GM21737 (cell line): ENCODE measurements at regions not wholly inside any gene's neighbourhood (a gene's known extent, or its start where the extent isn't known, plus 50 kb on each side); places are given as distances from the start of the nearest gene placed in this dataset.

Source experiments
- ATAC-seq: cut with Tn5 transposase; IDR thresholded peaks from one replicate; pipeline ENCODE4 v1.9.1; 2021; ENCODE audit warnings: mild to moderate bottlenecking, moderate library complexity; ENCODE audit not compliant: unreplicated experiment

DNA sequence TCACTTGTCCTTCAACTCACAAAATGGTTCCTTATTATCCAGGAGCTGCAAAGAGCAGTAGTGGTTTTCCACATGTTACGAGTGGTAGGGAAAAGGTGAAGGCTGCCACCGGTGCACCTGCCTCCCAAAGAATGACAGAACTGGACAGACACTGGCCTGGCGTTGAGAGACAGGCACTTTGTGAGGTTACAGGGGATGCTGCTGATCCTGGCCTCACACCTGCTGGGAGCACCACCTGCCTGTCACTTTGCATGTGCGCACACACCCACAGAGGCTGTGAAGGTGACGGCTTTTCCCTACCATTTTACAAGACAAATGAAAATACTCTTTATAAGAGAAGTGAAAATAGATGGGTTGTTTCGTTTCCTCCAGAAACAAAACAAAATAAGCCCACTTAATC is 175.3 kb upstream of the B3GAT1 start:
- ATAC-seq, result no peak

DNA sequence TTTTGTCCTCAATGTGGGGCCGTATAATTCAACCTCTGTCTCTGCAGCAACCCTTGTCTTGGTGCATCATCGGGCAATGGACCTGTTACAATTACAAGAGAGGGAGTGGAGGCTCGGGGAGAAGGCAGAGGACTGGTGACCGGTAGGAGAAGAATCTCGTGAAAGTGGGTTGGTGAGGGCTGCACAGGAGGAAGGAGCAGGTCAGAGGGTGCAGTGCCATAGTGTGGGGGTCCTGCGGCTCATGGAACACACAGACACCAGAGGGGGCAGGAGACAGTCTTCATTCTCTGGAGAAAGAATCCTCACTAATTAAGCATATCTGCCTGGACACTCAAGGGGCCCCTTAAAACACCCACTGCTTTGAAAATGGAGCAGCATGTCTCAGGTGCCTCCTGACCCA is 174.7 kb upstream of the B3GAT1 start:
- ATAC-seq, result no peak

DNA sequence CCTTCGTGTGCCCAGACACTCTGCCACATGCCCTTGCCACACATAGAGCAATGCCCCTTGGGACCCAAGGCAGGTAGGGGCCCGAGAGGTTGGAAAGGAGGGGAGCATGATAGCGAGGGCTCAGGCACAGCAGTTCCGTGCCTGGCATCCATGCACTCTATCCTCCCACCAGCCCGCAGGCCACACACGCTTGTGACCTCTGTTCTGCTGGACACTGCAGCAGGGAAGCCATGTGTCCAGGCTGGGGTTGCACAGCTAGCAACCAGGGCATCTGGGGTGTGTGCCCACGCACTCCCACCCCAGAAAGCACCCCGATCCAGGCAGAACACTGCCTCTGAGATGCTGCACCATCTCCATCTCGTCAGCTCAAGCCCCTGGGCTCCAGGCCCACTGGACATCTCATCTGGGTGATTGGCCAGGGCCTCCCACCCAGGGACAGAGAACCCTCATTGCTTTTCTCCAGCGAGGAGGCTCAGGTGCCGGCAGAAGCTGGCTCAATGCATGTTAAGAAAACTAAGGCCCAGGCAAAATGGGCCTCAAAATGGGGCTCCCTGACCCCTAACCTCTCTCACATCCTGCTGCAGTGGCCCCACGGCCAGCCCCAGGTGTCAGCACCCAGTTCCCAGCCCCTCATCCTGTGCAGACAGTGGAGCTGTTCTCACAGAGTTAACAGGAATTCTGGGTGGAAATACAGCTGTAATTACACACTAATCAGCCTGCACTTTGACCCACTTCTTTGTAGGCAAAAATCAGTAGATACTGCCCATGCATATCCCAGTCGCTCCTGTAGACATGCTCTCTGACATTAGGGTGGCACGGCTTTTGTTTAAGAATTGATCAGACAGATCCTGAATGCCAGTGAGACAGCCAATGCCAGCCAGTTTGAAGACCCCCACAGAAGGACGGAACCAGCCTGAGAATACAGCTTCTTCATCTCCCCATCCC is 173.9 kb upstream of the B3GAT1 start:
- ATAC-seq, result no peak

DNA sequence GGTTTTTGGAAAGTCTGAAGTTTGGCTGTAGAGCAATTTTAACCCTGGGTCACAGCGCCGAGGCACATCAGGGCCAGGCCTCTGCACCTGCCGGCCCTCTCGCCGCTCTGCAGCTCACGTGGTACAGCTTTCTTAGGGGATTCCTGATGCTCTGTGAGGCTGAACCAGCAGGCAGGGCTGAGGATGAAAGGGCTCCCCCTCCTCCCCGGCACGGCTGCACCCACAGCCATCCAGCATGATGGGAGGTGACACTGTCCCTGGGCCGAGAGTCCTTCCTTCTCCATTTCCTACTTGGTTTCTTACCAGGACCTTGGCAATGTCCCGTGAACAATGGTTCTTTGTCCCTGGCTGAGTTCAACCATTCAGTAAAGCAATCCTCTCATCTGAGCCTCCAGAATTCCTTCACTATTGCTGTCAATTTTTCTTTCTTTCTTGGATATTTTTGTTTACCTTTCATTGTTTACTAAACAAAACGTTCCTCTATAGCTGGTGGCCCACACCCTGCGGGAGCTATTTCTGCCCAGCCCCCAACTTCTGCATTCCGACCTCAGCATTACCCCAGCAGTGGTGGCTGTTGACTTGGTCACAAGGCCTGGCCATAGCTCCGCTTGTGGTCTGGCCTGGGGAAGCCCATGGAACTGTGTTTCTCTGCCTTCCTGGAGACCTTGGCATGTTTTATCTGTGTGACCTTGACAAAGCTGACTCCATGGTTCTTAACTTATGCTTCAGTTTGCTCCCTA is 172.8 kb upstream of the B3GAT1 start:
- no peak for ATAC-seq

DNA sequence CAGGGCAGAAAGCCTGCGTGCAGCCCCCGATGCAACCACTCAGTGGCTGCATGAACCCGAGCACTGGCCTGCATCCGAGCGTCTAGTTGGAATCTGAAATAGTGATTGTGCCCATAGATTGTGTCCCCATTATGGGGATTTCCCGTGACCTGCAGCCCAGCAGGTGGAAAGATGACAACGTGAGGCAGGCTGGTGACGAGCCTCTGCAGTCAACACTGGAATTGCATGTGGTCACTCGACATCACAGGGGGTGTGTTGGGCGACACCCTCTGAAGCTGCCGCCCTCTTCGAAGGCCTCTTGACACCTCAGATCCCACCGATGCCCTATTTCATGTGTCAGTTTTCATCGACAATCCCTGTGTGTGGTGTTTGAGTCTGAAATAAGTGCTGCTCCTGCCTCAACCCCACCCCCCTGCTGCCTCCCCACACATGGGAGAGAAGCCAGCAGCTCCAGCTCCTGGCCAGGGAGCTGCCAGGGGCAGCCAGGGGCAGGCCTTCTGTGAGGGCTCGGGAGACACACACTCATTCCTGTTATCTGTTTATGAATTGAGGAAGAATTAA is 172.0 kb upstream of the B3GAT1 start:
- ATAC-seq, result no peak

DNA sequence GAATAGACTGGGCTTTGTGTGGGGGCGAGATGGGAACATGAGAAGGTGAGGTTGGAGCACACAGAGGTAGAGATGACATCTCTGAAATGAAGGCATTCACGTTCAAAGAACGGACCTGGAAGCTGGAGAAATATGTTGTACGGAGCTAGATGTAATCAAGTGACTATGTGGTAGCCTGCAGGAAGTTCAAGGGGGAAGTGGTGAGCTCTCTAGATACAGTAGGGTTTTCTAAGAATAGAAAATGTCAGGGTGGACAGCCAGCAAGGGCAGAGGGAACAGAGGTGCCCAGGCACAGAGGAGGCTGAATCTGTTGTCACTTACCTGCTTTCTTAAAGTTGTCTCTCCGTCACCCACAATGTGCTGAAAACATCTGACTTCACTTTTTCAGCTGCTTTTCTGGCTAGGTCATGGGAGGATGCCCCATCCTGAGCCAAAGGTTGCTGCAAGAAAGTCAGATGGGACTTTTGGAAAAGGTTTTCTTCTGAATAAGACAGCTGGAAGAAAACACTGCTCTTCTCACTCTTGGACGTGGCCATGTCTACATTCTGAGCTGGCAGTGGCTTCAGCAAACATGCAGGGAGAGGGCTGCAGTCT is 171.5 kb upstream of the B3GAT1 start:
- ATAC-seq, result no peak

DNA sequence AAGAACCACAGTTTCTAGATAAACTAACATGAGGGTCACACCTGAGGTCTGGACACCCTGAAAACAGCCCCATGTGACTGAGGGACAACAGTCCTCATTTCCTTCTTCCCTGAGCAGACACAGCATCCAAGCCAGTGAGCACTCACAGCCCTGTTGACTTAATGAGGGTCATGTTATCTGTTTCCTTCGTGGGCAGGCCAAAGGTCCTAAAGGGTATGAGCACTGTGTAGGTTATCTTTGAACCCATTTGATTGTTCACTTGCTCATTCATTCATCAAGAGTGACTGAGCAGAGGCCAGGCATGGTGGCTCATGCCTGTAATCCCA is 170.7 kb upstream of the B3GAT1 start:
- ATAC-seq, result no peak

DNA sequence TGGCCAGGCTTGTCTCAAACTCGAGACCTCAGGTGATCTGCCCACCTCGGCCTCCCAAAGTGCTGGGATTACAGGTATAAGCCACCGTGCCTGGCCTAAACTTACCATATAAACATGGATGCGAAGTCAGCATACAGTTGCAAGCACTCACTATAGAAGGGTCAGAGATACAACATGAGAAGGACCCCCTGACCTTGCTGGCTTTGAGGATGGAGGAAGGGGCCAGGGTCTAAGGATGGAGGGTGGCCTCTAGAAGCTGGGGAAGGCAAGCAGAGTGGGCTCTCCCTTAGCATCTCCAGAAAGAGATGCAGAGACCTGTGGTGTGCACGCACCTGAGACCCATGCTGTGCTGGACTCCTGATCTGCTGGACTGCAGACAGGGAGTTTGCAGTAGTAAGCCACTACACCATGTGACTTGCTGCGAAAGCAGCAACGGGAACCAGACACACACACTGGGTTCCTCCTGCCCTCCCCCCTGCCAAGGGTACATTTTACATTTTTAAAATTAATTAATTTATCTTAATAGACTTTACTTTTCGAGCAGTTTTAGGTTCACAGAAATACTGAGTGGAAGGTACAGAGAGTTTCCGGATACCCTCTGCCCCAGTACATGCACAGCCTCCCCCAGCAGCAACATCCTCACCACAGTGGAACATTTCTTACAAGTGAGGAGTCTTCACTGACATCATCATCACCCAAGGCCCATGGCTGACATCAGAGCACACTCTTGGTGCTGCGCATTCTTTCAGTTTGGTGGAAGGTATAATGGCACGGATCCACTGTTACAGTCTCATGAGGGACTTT is 170.1 kb upstream of the B3GAT1 start:
- ATAC-seq, result no peak

DNA sequence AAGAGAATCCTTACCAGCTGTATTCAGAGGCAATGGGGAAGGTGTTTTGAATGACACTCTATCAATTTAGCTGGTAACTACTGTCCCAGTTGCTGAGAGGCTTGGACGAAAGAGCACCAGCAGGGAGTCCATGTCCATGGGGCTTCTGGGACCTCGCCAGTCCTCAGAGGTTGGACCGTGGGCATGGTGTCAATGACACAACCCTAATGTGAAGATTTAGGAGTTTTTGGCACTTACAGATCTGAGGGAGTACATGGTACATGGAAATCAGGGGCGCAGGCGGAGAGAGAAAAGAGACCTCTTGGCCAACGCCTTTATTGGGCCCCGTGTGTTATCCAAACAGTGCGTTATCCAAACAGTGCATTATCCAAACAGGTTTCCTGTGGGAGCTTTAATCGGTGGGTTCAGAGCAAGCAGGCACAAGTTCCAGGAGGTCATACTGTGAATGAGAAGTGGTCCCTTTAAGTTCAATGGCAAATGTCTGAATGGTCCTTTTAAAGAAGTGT is 169.1 kb upstream of the B3GAT1 start:
- no peak for ATAC-seq

DNA sequence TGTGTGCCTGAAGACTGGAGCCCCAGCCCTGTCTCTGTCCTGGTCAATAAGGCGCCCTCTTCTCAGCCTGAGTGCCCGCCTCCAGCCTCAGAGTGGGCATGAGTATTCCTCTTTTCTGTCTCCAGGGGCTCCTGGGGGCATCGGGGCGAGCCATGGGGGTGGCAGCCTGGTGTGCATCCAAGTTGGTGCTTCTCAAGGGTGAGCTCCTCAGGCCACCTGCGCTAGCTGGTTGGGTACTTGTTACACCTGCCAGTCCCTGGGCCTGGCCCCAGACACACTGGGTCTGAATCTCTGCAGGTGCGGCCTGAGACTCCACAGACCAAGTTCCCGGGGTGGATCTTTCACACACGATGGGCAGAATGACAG is 168.6 kb upstream of the B3GAT1 start:
- no peak for ATAC-seq

DNA sequence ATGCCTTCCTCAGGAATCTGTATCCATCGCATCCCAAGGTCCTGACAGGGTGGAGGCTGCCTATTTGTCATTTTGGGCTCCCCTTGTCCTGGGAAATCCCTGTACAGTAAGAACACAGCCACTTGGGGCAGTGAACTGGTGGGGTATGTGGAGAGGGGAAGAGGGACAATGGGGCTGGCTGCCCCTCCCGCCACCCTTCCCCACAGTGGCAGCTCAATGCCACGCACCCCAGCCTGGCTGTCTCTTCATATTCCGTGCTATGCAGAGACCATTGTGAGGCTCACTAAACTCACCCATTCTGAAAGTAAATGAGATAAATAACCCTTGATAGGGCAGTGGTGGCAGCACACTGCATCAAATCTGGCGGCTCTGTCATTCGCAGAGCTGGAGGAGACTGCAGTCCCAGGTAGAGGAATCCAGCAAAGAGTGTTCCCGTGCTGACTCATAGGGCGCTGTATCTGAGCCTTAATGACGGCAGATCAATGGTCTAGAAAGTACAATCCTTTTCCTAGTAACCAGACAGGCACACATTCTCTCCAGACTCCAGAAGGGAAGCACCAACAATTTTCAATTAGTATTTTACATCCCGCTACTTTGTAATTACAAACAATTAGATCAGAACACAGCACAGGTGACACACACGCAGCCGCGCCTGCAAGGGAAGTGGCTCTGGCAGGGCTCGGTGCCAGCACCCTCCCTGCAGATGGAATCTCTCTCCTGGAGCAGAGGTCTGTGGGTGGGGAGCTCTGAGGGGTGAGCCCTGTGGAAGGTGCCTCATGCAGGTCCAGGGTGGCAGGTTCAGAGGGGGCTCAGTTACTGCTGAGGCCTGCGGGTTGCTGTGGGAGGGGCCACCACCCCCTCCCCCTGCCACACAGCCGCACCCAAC is 167.9 kb upstream of the B3GAT1 start:
- ATAC-seq, result no peak

DNA sequence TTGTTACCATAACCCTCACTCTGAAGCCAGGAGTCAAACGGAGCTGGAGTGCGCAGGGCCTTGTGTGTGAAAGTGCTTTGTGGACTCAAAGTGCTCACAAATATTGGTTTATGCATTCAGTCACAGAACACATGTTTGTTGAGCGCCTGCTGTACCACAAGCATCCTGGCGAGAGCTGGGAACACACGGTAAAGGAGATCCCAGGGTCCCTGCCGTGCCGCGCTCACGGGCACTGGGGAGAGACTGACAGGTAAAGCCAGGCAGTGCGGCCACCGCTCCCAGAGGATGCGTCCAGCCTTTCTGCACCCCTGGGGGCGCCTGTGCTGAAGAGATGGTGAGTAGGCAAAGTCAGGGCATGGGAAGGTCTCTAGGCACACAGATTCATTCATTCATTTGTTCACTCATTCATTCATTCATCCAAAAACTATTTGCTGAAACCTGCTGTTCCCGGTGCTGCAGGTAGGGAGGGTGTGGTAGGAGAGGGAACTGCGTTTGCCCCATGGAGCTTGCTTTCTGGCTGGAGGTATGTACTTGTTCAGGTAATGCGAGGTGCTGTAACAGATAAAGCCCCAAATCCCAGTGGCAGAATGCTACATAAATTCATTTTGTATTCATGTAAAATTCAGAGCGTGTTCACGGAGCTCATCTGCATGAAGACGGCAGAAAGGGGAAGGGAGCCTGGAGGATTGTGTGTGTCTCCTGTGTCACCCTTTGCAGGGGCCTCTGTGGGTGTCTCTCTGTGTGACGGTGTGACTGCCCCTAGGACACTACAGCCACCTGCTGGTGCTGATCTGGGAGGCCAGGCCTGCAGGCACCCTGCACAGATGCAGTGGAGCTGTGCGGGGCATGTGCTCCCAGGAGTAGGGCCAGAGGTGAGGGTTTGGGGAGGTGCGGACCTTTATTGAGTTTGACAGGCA is 167.0 kb upstream of the B3GAT1 start:
- ATAC-seq, result no peak

DNA sequence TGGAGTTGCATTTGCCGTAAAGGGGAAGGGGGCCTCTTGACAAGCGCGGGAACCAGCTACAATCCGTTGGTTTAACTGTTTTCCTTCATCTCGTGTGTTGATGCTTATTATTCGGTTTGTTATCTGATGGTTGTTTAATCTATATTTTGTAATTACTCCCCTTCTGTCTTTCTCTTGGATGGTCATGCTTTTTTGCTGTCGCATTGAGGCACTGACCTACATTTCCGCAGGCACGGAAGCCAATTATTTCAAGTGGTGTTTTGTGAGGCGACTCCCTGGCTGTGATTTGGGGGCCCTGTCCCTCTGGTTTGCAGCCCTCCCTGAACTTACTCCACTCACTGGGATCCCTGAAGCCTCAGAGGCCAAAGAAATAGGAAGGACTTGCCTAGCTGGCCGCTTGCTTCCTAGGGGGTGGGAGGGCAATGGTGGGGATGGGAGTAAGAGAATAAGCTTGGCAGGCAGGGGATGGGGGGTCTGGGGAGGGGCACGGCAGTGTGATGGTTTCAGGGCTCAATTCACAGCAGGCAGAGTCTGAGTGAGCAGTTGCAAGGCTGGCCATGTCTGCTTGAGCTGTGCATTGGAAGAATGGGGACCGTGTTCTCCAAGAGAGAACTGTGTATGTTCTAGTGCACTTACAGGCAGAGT is 165.8 kb upstream of the B3GAT1 start:
- no peak for ATAC-seq

DNA sequence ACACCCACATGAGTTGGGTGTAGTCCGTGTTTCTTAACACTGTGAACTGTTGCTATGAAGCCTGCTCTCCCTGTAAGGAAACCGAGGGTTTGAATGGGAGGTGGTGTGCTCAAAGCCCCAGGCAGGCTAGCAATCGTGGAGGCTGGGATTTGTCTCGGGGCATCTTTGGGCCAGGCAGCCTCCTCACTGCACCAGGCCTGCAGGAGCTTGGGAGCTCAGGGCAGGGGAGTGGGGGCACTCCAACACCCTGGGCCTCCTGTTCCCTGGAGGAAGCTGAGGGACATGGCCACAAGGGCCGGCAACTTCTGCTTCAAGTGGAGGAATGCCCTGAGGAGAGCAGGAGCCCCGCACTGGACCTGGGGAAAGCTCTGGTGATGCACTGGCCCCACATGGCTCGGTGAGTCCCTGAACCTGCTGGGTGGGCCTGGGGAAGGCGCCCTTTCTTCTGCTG is 164.7 kb upstream of the B3GAT1 start:
- no peak for ATAC-seq

DNA sequence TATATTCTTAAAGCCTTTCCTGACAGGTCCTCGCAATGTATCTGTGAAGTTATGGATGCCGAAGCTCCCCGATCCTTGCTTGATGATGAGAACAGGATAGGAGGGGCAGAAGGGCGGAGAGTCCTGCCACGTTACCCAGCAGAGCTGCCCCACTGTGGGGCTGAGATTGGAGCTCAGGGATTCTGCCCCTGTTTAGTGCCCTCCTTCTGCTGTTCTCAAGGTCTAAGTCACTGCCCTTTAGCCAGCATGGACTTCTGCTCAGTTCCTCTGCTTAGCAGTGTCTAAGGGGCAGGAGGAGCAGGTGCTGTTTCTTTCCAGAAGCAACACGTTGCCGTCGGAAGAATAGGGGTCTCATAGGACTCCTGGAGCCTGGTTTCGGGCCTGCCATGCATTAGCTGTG is 164.2 kb upstream of the B3GAT1 start:
- no peak for ATAC-seq

DNA sequence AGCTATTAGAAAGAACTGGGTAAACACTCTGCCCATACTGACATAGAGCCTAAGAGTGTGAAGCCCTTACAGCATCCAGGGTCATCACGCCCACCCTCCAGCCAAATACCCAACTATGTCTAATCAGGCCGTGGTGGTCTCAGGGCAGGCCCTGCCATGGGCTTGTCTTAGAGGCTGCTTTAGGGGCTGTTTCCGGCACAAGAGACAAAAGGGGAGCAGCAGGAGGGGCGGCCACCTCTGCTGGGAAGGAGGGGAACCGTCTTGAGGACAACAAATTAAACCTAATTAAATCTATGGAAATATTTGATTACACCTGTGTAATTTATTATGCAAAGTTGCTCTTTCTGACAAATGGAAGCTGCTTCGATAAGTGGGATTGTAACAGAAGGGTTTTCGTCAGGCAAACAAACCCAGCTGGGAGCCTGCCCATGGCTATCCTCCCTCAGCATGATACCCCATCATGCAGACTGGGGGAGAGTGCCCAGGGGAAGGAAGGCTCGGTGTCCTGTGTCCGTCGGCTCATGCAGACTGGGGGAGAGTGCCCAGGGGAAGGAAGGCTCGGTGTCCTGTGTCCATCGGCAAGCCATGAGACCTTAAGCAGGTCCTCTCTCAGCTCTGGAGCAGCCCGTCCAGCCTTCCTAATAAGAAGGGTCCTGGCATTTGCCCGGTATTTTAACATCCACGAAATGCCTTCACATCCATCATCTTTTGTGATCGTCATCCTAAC is 163.6 kb upstream of the B3GAT1 start:
- no peak for ATAC-seq

DNA sequence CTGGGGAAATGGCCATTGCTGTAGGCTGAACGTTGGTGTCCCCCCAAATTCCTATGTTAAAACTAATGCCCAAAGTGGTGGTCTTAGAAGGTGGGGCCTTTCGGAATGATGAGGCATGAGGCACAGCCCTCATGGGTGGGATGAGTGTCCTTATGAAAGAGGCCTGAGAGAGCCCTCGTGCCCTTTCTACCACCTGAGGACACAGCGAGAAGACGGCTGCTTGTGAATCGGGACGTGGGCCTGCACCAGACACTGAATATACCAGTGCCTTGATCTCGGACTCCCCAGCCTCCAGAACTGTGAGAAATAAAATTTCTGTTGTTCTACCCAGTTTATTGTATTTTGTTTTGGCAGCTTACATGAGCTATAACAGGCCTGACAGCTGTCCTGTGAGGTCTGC is 162.9 kb upstream of the B3GAT1 start:
- ATAC-seq, result no peak
